ENCODE measurements at regions not wholly inside any gene's neighbourhood (a gene's known extent, or its start where the extent isn't known, plus 50 kb on each side); places are given as distances from the start of the nearest gene placed in this dataset.

DNA sequence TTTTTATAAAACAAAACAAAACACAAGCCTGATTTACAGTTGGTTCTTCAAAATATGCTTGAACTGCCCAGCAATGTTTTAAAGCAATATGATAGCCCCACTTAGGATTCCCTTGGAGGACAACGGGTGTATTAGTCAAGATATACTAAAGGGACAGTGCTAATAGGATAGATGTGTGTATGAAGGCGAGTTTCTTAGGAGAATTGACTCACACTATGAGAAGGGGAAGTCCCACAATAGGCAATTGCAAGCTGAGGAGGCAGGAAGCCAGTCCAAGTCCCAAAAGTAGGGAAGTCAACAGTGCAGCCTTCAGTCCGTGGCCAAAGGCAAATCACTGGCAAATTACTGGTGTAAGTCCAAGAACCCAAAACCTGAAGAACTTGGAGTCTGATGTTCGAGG is 167.9 kb downstream of the CBLN2 start:
- Histone ChIP-seq H3K4me3 (ENCODE audit: severe bottlenecking) (no peak overlapping the region), H3K27me3 (ENCODE audit: insufficient read depth, poor library complexity, severe bottlenecking) (no peaks in the 10 kb centered on the region), H3K9me3 (ENCODE audit: severe bottlenecking) (no peaks in the 10 kb centered on the region), H3K4me1 (ENCODE audit: insufficient read depth, poor library complexity, severe bottlenecking) (no peaks in the 10 kb centered on the region), H3K36me3 (ENCODE audit: low read depth) (no peaks in the 10 kb centered on the region), H3K27ac (ENCODE audit: poor library complexity, severe bottlenecking) (no peak overlapping the region)
- DNase-seq (ENCODE audit: low spot score) (no peak), ATAC-seq (ENCODE audit: low read depth) (no peak)
- no peak for TF ChIP-seq CTCF (IDR thresholded peaks at IDR 0.05; ENCODE audit: poor library complexity, severe bottlenecking)

DNA sequence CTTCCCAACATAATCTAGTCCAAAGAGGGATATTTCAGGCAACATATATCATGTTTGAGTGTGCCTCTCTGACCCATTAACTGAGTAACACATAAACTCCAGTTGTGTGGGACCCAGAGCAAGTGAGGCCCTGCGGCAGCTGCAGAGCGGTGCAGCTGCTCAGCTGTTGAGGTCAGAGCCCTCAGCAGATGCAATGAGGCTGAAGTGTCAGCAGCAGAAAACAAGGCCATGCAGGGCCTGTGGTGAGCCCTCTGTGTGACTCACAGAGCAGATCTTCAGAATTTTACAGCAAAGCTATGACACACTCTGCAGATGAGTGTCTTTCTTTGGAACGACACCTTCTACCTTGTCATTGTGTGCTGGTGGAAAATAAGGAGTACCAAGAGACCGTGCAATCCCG is 168.5 kb downstream of the CBLN2 start:
- DNase-seq (ENCODE audit: low spot score), result no peak
- Histone ChIP-seq H3K9me3 (ENCODE audit: severe bottlenecking) (no peaks in the 10 kb centered on the region), H3K4me3 (ENCODE audit: severe bottlenecking) (no peak overlapping the region), H3K4me1 (ENCODE audit: insufficient read depth, poor library complexity, severe bottlenecking) (no peaks in the 10 kb centered on the region), H3K27ac (ENCODE audit: poor library complexity, severe bottlenecking) (no peak overlapping the region), H3K27me3 (ENCODE audit: insufficient read depth, poor library complexity, severe bottlenecking) (no peaks in the 10 kb centered on the region), H3K36me3 (ENCODE audit: low read depth) (no peaks in the 10 kb centered on the region)
- no peak for TF ChIP-seq CTCF (IDR thresholded peaks at IDR 0.05; ENCODE audit: poor library complexity, severe bottlenecking)
- ATAC-seq (ENCODE audit: low read depth), result no peak

- no peak for ATAC-seq (ENCODE audit: low read depth)
- no peaks in the 10 kb centered on the region for H3K9me3 ChIP-seq (ENCODE audit: severe bottlenecking)
- H3K27me3 ChIP-seq (ENCODE audit: insufficient read depth, poor library complexity, severe bottlenecking), result no peaks in the 10 kb centered on the region
- DNase-seq (ENCODE audit: low spot score), result no peak
- no peak overlapping the region for H3K27ac ChIP-seq (ENCODE audit: poor library complexity, severe bottlenecking)
- no peaks in the 10 kb centered on the region for H3K36me3 ChIP-seq (ENCODE audit: low read depth)
- no peak overlapping the region for H3K4me3 ChIP-seq (ENCODE audit: severe bottlenecking)
- no peaks in the 10 kb centered on the region for H3K4me1 ChIP-seq (ENCODE audit: insufficient read depth, poor library complexity, severe bottlenecking)
- TF ChIP-seq CTCF (IDR thresholded peaks at IDR 0.05; ENCODE audit: poor library complexity, severe bottlenecking), result no peak
Measured at GRCh38 chr18:72372076-72372475, 172.1 kb downstream of the CBLN2 start.

- no peak for ATAC-seq (ENCODE audit: low read depth)
- H3K9me3 ChIP-seq (ENCODE audit: severe bottlenecking), result no peaks in the 10 kb centered on the region
- no peaks in the 10 kb centered on the region for H3K36me3 ChIP-seq (ENCODE audit: low read depth)
- H3K4me3 ChIP-seq (ENCODE audit: severe bottlenecking), result no peak overlapping the region
- H3K27ac ChIP-seq (ENCODE audit: poor library complexity, severe bottlenecking), result no peak overlapping the region
- no peaks in the 10 kb centered on the region for H3K27me3 ChIP-seq (ENCODE audit: insufficient read depth, poor library complexity, severe bottlenecking)
- no peak for DNase-seq (ENCODE audit: low spot score)
- no peaks in the 10 kb centered on the region for H3K4me1 ChIP-seq (ENCODE audit: insufficient read depth, poor library complexity, severe bottlenecking)
- no peak for TF ChIP-seq CTCF (IDR thresholded peaks at IDR 0.05; ENCODE audit: poor library complexity, severe bottlenecking)
Measured at GRCh38 chr18:72368308-72368707, 175.8 kb downstream of the CBLN2 start.

- no peak overlapping the region for H3K27ac ChIP-seq (ENCODE audit: poor library complexity, severe bottlenecking)
- no peaks in the 10 kb centered on the region for H3K36me3 ChIP-seq (ENCODE audit: low read depth)
- H3K27me3 ChIP-seq (ENCODE audit: insufficient read depth, poor library complexity, severe bottlenecking), result no peaks in the 10 kb centered on the region
- no peak overlapping the region for H3K4me3 ChIP-seq (ENCODE audit: severe bottlenecking)
- H3K9me3 ChIP-seq (ENCODE audit: severe bottlenecking), result no peaks in the 10 kb centered on the region
- H3K4me1 ChIP-seq (ENCODE audit: insufficient read depth, poor library complexity, severe bottlenecking), result no peaks in the 10 kb centered on the region
- ATAC-seq (ENCODE audit: low read depth), result peak; percentile 56; the same call in 2 of the 3 replicates
- DNase-seq (ENCODE audit: low spot score), result no peak
- TF ChIP-seq CTCF (IDR thresholded peaks at IDR 0.05; ENCODE audit: poor library complexity, severe bottlenecking), result no peak
Measured at GRCh38 chr18:72360634-72361033, 183.5 kb downstream of the CBLN2 start.
